Left lung (tissue), 4 donors: ENCODE measurements at regions not wholly inside any gene's neighbourhood (a gene's known extent, or its start where the extent isn't known, plus 50 kb on each side); places are given as distances from the start of the nearest gene placed in this dataset.
"Not testable (repeated sequence)": the region's sequence is repeated elsewhere in the genome, so short reads cannot be mapped to it uniquely, and the experiment has no call there.

Experiments
- ATAC-seq: fragments of 200-7000 bp; cut with Tn5 transposase; one replicate; pipeline ENCODE4 v1.9.1; 2020; ENCODE audit warnings: moderate library complexity
- DNase-seq, 4 donors: peaks; one replicate each; pipeline ENCODE4 v3.0.0-alpha.2; 2013 to 2020
- H3K27ac ChIP-seq, 2 donors: fragments of 200-600 bp; sonication (generic) in 1 of 2; one replicate each; pipeline versions ENCODE4 v1.5.0 to v1.8.0; 2020 to 2021
- H3K27me3 ChIP-seq, 2 donors: fragments of 200-600 bp; sonication (generic) in 1 of 2; one replicate each; pipeline versions ENCODE4 v1.5.0 to v1.8.0; 2020 to 2021
- H3K36me3 ChIP-seq, 2 donors: fragments of 200-600 bp; sonication (generic) in 1 of 2; one replicate each; pipeline versions ENCODE4 v1.5.0 to v1.8.0; 2020 to 2021
- H3K4me1 ChIP-seq, 2 donors: fragments of 200-600 bp; one replicate each; pipeline ENCODE4 v1.8.0; 2021
- H3K4me3 ChIP-seq, 2 donors: fragments of 200-600 bp; sonication (generic) in 1 of 2; one replicate each; pipeline versions ENCODE4 v1.5.0 to v1.8.0; 2020 to 2021; ENCODE audit warnings: mild to moderate bottlenecking in 1 of 2
- H3K9me3 ChIP-seq, 2 donors: fragments of 200-600 bp; sonication (generic) in 1 of 2; one replicate each; pipeline versions ENCODE4 v1.5.0 to v1.8.0; 2020 to 2021
- CTCF ChIP-seq, 2 donors: fragments of 200-600 bp; sonication (generic) in 1 of 2; IDR thresholded peaks; one replicate each; pipeline versions ENCODE4 v1.5.0 to v1.8.0; 2021; ENCODE audit warnings: antibody characterized with exemption in 2 of 2
- intact Hi-C, 2 donors: fragments of 100-400 bp; cut with DNase I; formaldehyde crosslinking; loops; one replicate each; pipeline versions ENCODE4 v1.11.2 to v1.14.2; 2022
- donor health status: DM: no; HTN: yes; CAD: no.
- donor health status: DM: no; HTN: no; CAD: no.

DNA sequence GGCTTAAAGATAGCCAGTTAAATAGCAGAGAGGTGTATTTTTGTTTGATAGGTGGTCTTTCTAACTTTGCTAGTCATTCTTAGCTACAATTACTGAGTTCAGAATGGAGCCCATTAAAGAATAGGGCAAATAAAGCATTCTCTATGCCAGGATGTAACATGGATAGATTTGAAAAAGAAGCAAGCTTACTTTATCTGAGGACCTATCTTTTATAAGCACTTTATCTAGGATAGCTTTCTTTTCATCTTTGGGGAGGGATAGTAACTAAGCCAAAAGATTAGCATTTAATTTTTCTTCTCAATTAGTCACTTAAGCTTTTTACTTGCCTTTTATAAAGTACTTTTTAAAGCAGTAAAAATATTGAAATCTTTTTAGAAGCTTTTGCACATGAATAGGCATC is 1148.0 kb upstream of the DIAPH2 start:
- Histone ChIP-seq H3K4me3 (no peak overlapping the region), H3K36me3 (no peaks in the 10 kb centered on the region), H3K9me3 (no peaks in the 10 kb centered on the region), H3K27ac (no peak overlapping the region), H3K27me3 (peaks cover 0 to 4% of the 10 kb centered on the region in 2 donors), H3K4me1 (no peaks in the 10 kb centered on the region)
- no peak for ATAC-seq
- intact Hi-C loops: no loop called here
- no peak for TF ChIP-seq CTCF (IDR thresholded peaks at IDR 0.05)
- no peak for DNase-seq

GRCh38 chrX:95539041-95539440 is 1145.6 kb upstream of the DIAPH2 start:
- DNase-seq (no peak), ATAC-seq (no peak)
- H3K27me3 ChIP-seq: peaks cover 0 to 4% of the 10 kb centered on the region in 2 donors
- H3K4me3 ChIP-seq: no peak overlapping the region
- TF ChIP-seq CTCF (IDR thresholded peaks at IDR 0.05): no peak
- no peaks in the 10 kb centered on the region for H3K36me3 ChIP-seq
- intact Hi-C loops: no loop called here
- no peaks in the 10 kb centered on the region for H3K4me1 ChIP-seq
- H3K9me3 ChIP-seq: no peaks in the 10 kb centered on the region
- H3K27ac ChIP-seq: no peak overlapping the region

- ATAC-seq: not testable (repeated sequence)
Observed at GRCh38 chrX:95549552-95549951, 1135.1 kb upstream of the DIAPH2 start.

DNA sequence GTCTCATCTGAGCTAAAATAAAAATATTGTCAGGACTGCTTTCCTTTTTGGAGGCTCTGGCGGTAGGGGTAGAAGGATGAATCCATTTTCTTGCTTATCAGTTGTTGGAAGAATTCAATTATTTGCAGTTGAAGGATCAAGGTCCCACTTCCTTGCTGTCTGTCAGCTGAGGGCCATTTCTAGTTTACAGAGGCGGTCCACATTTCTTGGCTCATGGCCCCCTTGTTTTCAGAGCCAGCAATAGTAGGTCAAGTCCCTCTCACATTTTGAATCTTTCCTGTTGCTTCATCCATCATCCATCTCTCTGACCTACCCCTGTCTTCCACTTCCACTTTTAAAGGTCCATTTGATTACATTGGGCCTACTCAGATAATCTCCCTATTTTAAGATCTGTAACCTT is 1099.3 kb upstream of the DIAPH2 start:
- no peak for TF ChIP-seq CTCF (IDR thresholded peaks at IDR 0.05)
- Histone ChIP-seq H3K27me3 (no peaks in the 10 kb centered on the region), H3K4me3 (no peak overlapping the region), H3K27ac (no peak overlapping the region), H3K36me3 (no peaks in the 10 kb centered on the region), H3K4me1 (no peaks in the 10 kb centered on the region), H3K9me3 (no peaks in the 10 kb centered on the region)
- ATAC-seq (no peak), DNase-seq (no peak)
- intact Hi-C loops: no loop called here

More at GRCh38 chrX:95549552-95549951, 1135.1 kb upstream of the DIAPH2 start:
- DNase-seq, H3K4me1 ChIP-seq, H3K36me3 ChIP-seq, H3K4me3 ChIP-seq, H3K27me3 ChIP-seq, intact Hi-C loops, H3K27ac ChIP-seq, H3K9me3 ChIP-seq: not testable (repeated sequence)

GRCh38 chrX:95612350-95612749 is 1072.3 kb upstream of the DIAPH2 start:
- H3K4me3 ChIP-seq: no peak overlapping the region
- no peak overlapping the region for H3K27ac ChIP-seq
- no peaks in the 10 kb centered on the region for H3K27me3 ChIP-seq
- no peaks in the 10 kb centered on the region for H3K4me1 ChIP-seq
- DNase-seq (no peak), ATAC-seq (no peak)
- no peaks in the 10 kb centered on the region for H3K36me3 ChIP-seq
- H3K9me3 ChIP-seq: peaks cover 0 to 2% of the 10 kb centered on the region in 2 donors
- TF ChIP-seq CTCF (IDR thresholded peaks at IDR 0.05): no peak
- intact Hi-C loops: no loop called here

- Histone ChIP-seq H3K9me3 (no peaks in the 10 kb centered on the region), H3K36me3 (no peaks in the 10 kb centered on the region), H3K27me3 (no peaks in the 10 kb centered on the region), H3K4me1 (no peaks in the 10 kb centered on the region), H3K4me3 (no peak overlapping the region), H3K27ac (no peak overlapping the region)
- TF ChIP-seq CTCF (IDR thresholded peaks at IDR 0.05): no peak
- intact Hi-C loops: no loop called here
- DNase-seq (no peak), ATAC-seq (no peak)
Observed at GRCh38 chrX:95622200-95622599, 1062.4 kb upstream of the DIAPH2 start.
